Breast epithelium (tissue), 3 donors: ENCODE measurements at regions not wholly inside any gene's neighbourhood (a gene's known extent, or its start where the extent isn't known, plus 50 kb on each side); places are given as distances from the start of the nearest gene placed in this dataset.

Experiments
- CTCF ChIP-seq, 3 donors: fragments of 450-650 bp; IDR thresholded peaks; one replicate each; pipeline ENCODE4 v1.5.1; 2016 to 2017; ENCODE audit warnings: antibody characterized with exemption in 3 of 3, mild to moderate bottlenecking in 3 of 3, moderate library complexity in 3 of 3
- POLR2A ChIP-seq: fragments of 450-650 bp; IDR thresholded peaks from one replicate; pipeline ENCODE4 v1.6.1; 2016; ENCODE audit warnings: antibody characterized with exemption, mild to moderate bottlenecking, moderate library complexity
- POLR2AphosphoS5 ChIP-seq, 3 donors: sonication (generic); formaldehyde crosslinking; IDR thresholded peaks; one replicate each; pipeline ENCODE4 v1.6.1; 2017; ENCODE audit warnings: antibody characterized with exemption in 3 of 3

GRCh38 chr6:109265530-109265929 is 116.7 kb downstream of the CD164 start:
- no peak for TF ChIP-seq POLR2A
- no peak for TF ChIP-seq CTCF (IDR thresholded peaks at IDR 0.05)
- no peak for TF ChIP-seq POLR2AphosphoS5 (IDR thresholded peaks at IDR 0.05)
